ENCODE measurements at regions not wholly inside any gene's neighbourhood (a gene's known extent, or its start where the extent isn't known, plus 50 kb on each side); places are given as distances from the start of the nearest gene placed in this dataset.

DNA sequence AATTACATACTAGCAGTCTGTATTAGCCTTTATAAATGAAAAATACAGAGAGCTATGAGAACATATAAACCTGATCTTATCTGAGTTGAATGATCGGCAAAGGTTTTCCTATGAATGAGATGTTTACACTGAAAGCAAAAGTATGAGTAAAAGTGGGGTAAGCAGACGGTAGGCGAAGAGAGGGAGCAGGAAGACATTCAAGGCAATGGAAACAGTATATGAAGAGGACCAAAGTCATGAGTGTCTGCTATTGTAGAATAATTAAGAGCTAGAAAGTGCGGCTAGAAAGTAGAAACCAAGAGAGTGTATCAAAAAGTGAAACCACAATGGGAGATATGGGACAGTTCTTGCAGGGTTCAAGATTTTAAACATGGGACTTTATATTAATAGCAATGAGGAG, 67.0 kb upstream of the TMLHE start:
- DNase-seq, result no peak

DNA sequence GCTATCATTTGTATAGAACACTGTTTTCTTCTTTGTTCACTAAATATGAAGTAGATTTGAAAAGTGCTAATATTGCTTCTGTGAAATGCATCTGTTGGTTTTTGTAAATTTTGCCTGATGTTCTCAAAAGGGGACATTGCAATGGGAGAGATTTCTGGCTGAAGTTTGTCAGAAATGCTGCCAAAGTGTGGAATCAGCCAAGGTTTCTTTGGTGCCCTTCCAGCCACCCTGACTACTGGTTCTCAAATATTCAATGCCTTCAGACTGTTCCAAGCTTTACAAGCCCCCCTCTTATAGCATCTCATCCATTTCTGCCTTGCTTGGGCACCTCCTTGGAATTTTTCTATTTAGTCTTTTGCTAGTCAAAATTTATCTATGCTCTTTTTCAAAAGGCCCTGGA, 60.6 kb upstream of the TMLHE start:
- no peak for DNase-seq

DNA sequence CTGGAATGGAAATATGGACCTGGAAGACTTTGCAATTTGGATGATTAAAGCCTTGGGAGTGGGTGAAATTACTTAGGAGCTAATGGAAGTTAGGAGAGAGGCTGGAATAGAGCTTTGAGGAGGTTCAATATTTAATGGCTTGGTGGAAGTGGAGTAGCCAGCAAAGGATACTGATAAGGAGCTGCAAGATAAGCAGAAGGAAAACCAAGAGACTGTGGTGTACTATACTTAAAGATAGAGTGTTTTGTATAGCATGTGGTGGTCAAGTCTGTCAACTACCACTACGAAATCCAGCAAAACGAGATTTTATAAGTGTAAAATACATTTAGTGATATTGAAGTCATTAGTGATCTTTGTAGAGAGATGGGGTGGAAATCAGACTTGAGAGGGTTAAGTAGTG, 54.0 kb upstream of the TMLHE start:
- DNase-seq, result no peak
